ENCODE measurements at regions not wholly inside any gene's neighbourhood (a gene's known extent, or its start where the extent isn't known, plus 50 kb on each side); places are given as distances from the start of the nearest gene placed in this dataset.

- TF ChIP-seq CTCF (IDR thresholded peaks at IDR 0.05) (no peak), EZH2 (IDR thresholded peaks at IDR 0.05; ENCODE audit: borderline replicate concordance, insufficient read depth, low read depth, low read length, poor library complexity, severe bottlenecking) (no peak)
Observed at GRCh38 chr19:30158893-30159245, 213.3 kb upstream of the ZNF536 start.
